ENCODE measurements at regions not wholly inside any gene's neighbourhood (a gene's known extent, or its start where the extent isn't known, plus 50 kb on each side); places are given as distances from the start of the nearest gene placed in this dataset.
"Not testable (repeated sequence)": the region's sequence is repeated elsewhere in the genome, so short reads cannot be mapped to it uniquely, and the experiment has no call there.

GRCh38 chr17:53527473-53527872 lies 295.3 kb upstream of the KIF2B start:
- H3K4me3 ChIP-seq (ENCODE audit: low read depth, low read length) = no peak overlapping the region
- no peak for DNase-seq (ENCODE audit: low read depth)

- H3K4me3 ChIP-seq (ENCODE audit: low read depth, low read length) = no peak overlapping the region
- no peak for DNase-seq (ENCODE audit: low read depth)
These were observed 297.1 kb upstream of the KIF2B start for GRCh38 chr17:53525590-53525989.

- no peak for DNase-seq (ENCODE audit: low read depth)
- no peak overlapping the region for H3K4me3 ChIP-seq (ENCODE audit: low read depth, low read length)
These were observed 306.1 kb upstream of the KIF2B start for GRCh38 chr17:53516636-53517035.

- no peak for DNase-seq (ENCODE audit: low read depth)
- H3K4me3 ChIP-seq (ENCODE audit: low read depth, low read length) = no peak overlapping the region
These were observed 323.4 kb upstream of the KIF2B start for GRCh38 chr17:53499277-53499676.

GRCh38 chr17:53496356-53496755 lies 326.4 kb upstream of the KIF2B start:
- no peak for DNase-seq (ENCODE audit: low read depth)
- H3K4me3 ChIP-seq (ENCODE audit: low read depth, low read length) = no peak overlapping the region

- DNase-seq (ENCODE audit: low read depth) = no peak
- H3K4me3 ChIP-seq (ENCODE audit: low read depth, low read length) = no peak overlapping the region
These were observed 330.2 kb upstream of the KIF2B start for GRCh38 chr17:53492532-53492931.

- no peak for DNase-seq (ENCODE audit: low read depth)
These were observed 332.2 kb upstream of the KIF2B start for GRCh38 chr17:53490447-53490968.

GRCh38 chr17:53483704-53484103 lies 339.0 kb upstream of the KIF2B start:
- no peak for DNase-seq (ENCODE audit: low read depth)
- no peak overlapping the region for H3K4me3 ChIP-seq (ENCODE audit: low read depth, low read length)

More at GRCh38 chr17:53490447-53490968, 332.2 kb upstream of the KIF2B start:
- no peak overlapping the region for H3K4me3 ChIP-seq (ENCODE audit: low read depth, low read length)

GRCh38 chr17:53475002-53475401 lies 347.7 kb upstream of the KIF2B start:
- no peak for DNase-seq (ENCODE audit: low read depth)
- H3K4me3 ChIP-seq (ENCODE audit: low read depth, low read length) = no peak overlapping the region

GRCh38 chr17:53472586-53472985 lies 350.1 kb upstream of the KIF2B start:
- H3K4me3 ChIP-seq (ENCODE audit: low read depth, low read length) = no peak overlapping the region
- no peak for DNase-seq (ENCODE audit: low read depth)

- no peak for DNase-seq (ENCODE audit: low read depth)
- no peak overlapping the region for H3K4me3 ChIP-seq (ENCODE audit: low read depth, low read length)
These were observed 351.2 kb upstream of the KIF2B start for GRCh38 chr17:53471514-53471913.

- DNase-seq (ENCODE audit: low read depth) = no peak
- H3K4me3 ChIP-seq (ENCODE audit: low read depth, low read length) = no peak overlapping the region
These were observed 352.1 kb upstream of the KIF2B start for GRCh38 chr17:53470626-53471025.

GRCh38 chr17:53466733-53467132 lies 356.0 kb upstream of the KIF2B start:
- no peak overlapping the region for H3K4me3 ChIP-seq (ENCODE audit: low read depth, low read length)
- no peak for DNase-seq (ENCODE audit: low read depth)

GRCh38 chr17:53464396-53464795 lies 358.3 kb upstream of the KIF2B start:
- DNase-seq (ENCODE audit: low read depth); H3K4me3 ChIP-seq (ENCODE audit: low read depth, low read length): not testable (repeated sequence)

GRCh38 chr17:53463363-53463762 lies 359.4 kb upstream of the KIF2B start:
- DNase-seq (ENCODE audit: low read depth) = no peak
- H3K4me3 ChIP-seq (ENCODE audit: low read depth, low read length) = no peak overlapping the region

GRCh38 chr17:53462393-53462811 lies 360.3 kb upstream of the KIF2B start:
- no peak for DNase-seq (ENCODE audit: low read depth)
- no peak overlapping the region for H3K4me3 ChIP-seq (ENCODE audit: low read depth, low read length)

- H3K4me3 ChIP-seq (ENCODE audit: low read depth, low read length); DNase-seq (ENCODE audit: low read depth): not testable (repeated sequence)
These were observed 366.8 kb upstream of the KIF2B start for GRCh38 chr17:53455943-53456342.

GRCh38 chr17:53454337-53454736 lies 368.4 kb upstream of the KIF2B start:
- no peak for DNase-seq (ENCODE audit: low read depth)
- H3K4me3 ChIP-seq (ENCODE audit: low read depth, low read length) = no peak overlapping the region

GRCh38 chr17:53449324-53449723 lies 373.4 kb upstream of the KIF2B start:
- no peak overlapping the region for H3K4me3 ChIP-seq (ENCODE audit: low read depth, low read length)

GRCh38 chr17:53428913-53429312 lies 393.8 kb upstream of the KIF2B start:
- no peak for DNase-seq (ENCODE audit: low read depth)
- no peak overlapping the region for H3K4me3 ChIP-seq (ENCODE audit: low read depth, low read length)

More at GRCh38 chr17:53449324-53449723, 373.4 kb upstream of the KIF2B start:
- DNase-seq (ENCODE audit: low read depth) = no peak

- no peak for DNase-seq (ENCODE audit: low read depth)
- H3K4me3 ChIP-seq (ENCODE audit: low read depth, low read length) = no peak overlapping the region
These were observed 396.2 kb upstream of the KIF2B start for GRCh38 chr17:53426505-53426904.

All from skeletal muscle cell (primary cell).